GM12878 (cell line): ENCODE measurements at regions not wholly inside any gene's neighbourhood (a gene's known extent, or its start where the extent isn't known, plus 50 kb on each side); places are given as distances from the start of the nearest gene placed in this dataset.

Source experiments
- ATAC-seq: fragments of 200-7000 bp; cut with Tn5 transposase; 3 replicates; pipeline ENCODE4 v1.9.1; 2020; ENCODE audit warnings: mild to moderate bottlenecking, moderate library complexity
- BruUV-seq: library from RNA; stranded (reverse); fragments of 400-500 nt; replicated peaks from 2 replicates; lab custom pipeline; 2021; lab: Mats Ljungman, UMichigan
- CTCF ChIA-PET: fragments of 300-600 bp; sonication (Branson Sonifier 250); formaldehyde crosslinking; extraction: SDS; loops from one replicate; lab custom pipeline; 2021; ENCODE audit warnings: inconsistent platforms; lab: Yijun Ruan, JAX
- POLR2A ChIA-PET: fragments of 350-600 bp; formaldehyde crosslinking; extraction: SDS; loops from one replicate; lab custom pipeline; 2021; ENCODE audit warnings: inconsistent platforms; lab: Charles Lee
- RAD21 ChIA-PET: fragments of 300-600 bp; sonication (Branson Sonifier 250); formaldehyde crosslinking; loops from one replicate; lab custom pipeline; 2023; ENCODE audit warnings: antibody characterized with exemption; ENCODE audit not compliant: unreplicated experiment; lab: Charles Lee
- SMC1A ChIA-PET: fragments of 300-600 bp; sonication (Branson Sonifier 250); formaldehyde crosslinking; loops from one replicate; lab custom pipeline; 2023; ENCODE audit not compliant: unreplicated experiment, uncharacterized antibody; lab: Charles Lee
- DNase-seq: peaks from one replicate; pipeline ENCODE4 v3.0.0-alpha.2; 2011; ENCODE audit warnings: low read depth, low spot score
- FAIRE-seq: peaks from 3 replicates; lab custom pipeline; 2011; peaks lifted over from hg19 to GRCh38; lab: Jason Lieb, UNC
- H2AFZ ChIP-seq: 2 replicates; pipeline ENCODE4 v1.6.0; 2011; ENCODE audit warnings: low read depth, low read length, control low read depth; ENCODE audit not compliant: control insufficient read depth
- H3K27ac ChIP-seq: 2 replicates; pipeline ENCODE4 v1.5.1; 2011; ENCODE audit warnings: control low read depth; ENCODE audit not compliant: control insufficient read depth, insufficient read depth
- H3K27me3 ChIP-seq, 2 experiments: replicated peaks in 1 of 2; 2 replicates each; pipeline versions ENCODE4 v1.6.0 to v1.6.1; 2011; ENCODE audit warnings: low read length in 1 of 2; ENCODE audit not compliant: control insufficient read depth in 2 of 2, insufficient read depth in 2 of 2
- H3K36me3 ChIP-seq, 2 experiments: 2 replicates each; pipeline ENCODE4 v1.5.1; 2011; ENCODE audit warnings: low read length in 1 of 2; ENCODE audit not compliant: control insufficient read depth in 2 of 2, insufficient read depth in 2 of 2
- H3K4me1 ChIP-seq: 2 replicates; pipeline ENCODE4 v1.6.1; 2011; ENCODE audit warnings: mild to moderate bottlenecking, low read length, moderate library complexity, mixed read lengths; ENCODE audit not compliant: control insufficient read depth, insufficient read depth
- H3K4me2 ChIP-seq: 2 replicates; pipeline ENCODE4 v1.6.0; 2011; ENCODE audit warnings: control low read depth; ENCODE audit not compliant: control insufficient read depth, insufficient read depth
- H3K4me3 ChIP-seq: fragments of 200-600 bp; sonication (generic); 2 replicates; pipeline ENCODE4 v1.5.1; 2016
- H3K79me2 ChIP-seq: 2 replicates; pipeline ENCODE4 v1.6.0; 2011; ENCODE audit warnings: low read length; ENCODE audit not compliant: control insufficient read depth, insufficient read depth
- H3K9ac ChIP-seq: 2 replicates; pipeline ENCODE4 v1.8.0; 2011; ENCODE audit warnings: low read length, control low read depth, mixed read lengths; ENCODE audit not compliant: control insufficient read depth, insufficient read depth
- H3K9me3 ChIP-seq: replicated peaks from 3 replicates; pipeline ENCODE4 v1.5.1; 2011; ENCODE audit warnings: mild to moderate bottlenecking, low read length; ENCODE audit not compliant: control insufficient read depth, insufficient read depth
- H4K20me1 ChIP-seq: 2 replicates; pipeline ENCODE4 v1.6.0; 2011; ENCODE audit not compliant: control insufficient read depth, insufficient read depth
- ETV6 ChIP-seq, 2 experiments: fragments of 450-650 bp in 1 of 2; IDR thresholded peaks in 1 of 2; conservative IDR thresholded peaks in 1 of 2; 2 replicates each; pipeline ENCODE4 v1.6.1; 2014; ENCODE audit warnings: antibody characterized with exemption in 1 of 2, borderline replicate concordance in 1 of 2, low read depth in 1 of 2, mild to moderate bottlenecking in 1 of 2, moderate library complexity in 1 of 2
- EZH2 ChIP-seq: IDR thresholded peaks from 2 replicates; pipeline ENCODE4 v1.6.1; 2012; ENCODE audit warnings: low read depth, mild to moderate bottlenecking, control low read depth, inconsistent platforms, low read length, borderline replicate concordance; ENCODE audit not compliant: control insufficient read depth
- FOS ChIP-seq: IDR thresholded peaks from 3 replicates; pipeline ENCODE4 v1.6.1; 2011; ENCODE audit warnings: borderline replicate concordance; ENCODE audit not compliant: insufficient read length; ENCODE audit errors: extremely low read depth
- KAT2A ChIP-seq: conservative IDR thresholded peaks from 2 replicates; pipeline ENCODE4 v1.6.1; 2011; ENCODE audit warnings: low read depth, low read length; ENCODE audit not compliant: control insufficient read depth
- KDM1A ChIP-seq: fragments of 200-600 bp; sonication (generic); IDR thresholded peaks from 2 replicates; pipeline ENCODE4 v1.6.1; 2016; ENCODE audit warnings: borderline replicate concordance
- MEF2A ChIP-seq: IDR thresholded peaks from 2 replicates; pipeline ENCODE4 v1.6.1; 2011; ENCODE audit warnings: low read depth, mild to moderate bottlenecking, low read length, moderate library complexity; ENCODE audit not compliant: insufficient read depth
- NFXL1 ChIP-seq: fragments of 450-650 bp; IDR thresholded peaks from 2 replicates; pipeline ENCODE4 v1.6.1; 2017; ENCODE audit warnings: antibody characterized with exemption, mild to moderate bottlenecking, borderline replicate concordance
- NFYB ChIP-seq: IDR thresholded peaks from 2 replicates; pipeline ENCODE4 v1.6.1; 2011; ENCODE audit warnings: low read depth, mild to moderate bottlenecking, low read length, improper control_type of control experiment, moderate library complexity; ENCODE audit not compliant: insufficient read depth
- PAX5 ChIP-seq: IDR thresholded peaks from 2 replicates; pipeline ENCODE4 v1.6.1; 2011; ENCODE audit warnings: low read depth, low read length, borderline replicate concordance
- PML ChIP-seq: IDR thresholded peaks from 2 replicates; pipeline ENCODE4 v1.6.1; 2012; ENCODE audit warnings: low read length, inconsistent platforms
- RBBP5 ChIP-seq: fragments of 200-600 bp; sonication (generic); conservative IDR thresholded peaks from 2 replicates; pipeline ENCODE4 v1.6.1; 2016
- SMARCA5 ChIP-seq: fragments of 450-650 bp; IDR thresholded peaks from 2 replicates; pipeline ENCODE4 v1.6.1; 2017; ENCODE audit warnings: mild to moderate bottlenecking
- STAT1 ChIP-seq: fragments of 450-650 bp; conservative IDR thresholded peaks from 2 replicates; pipeline ENCODE4 v1.6.1; 2014; ENCODE audit warnings: antibody characterized with exemption, mild to moderate bottlenecking
- SUPT20H ChIP-seq: IDR thresholded peaks from 2 replicates; pipeline ENCODE4 v1.6.1; 2011; ENCODE audit warnings: low read depth, mild to moderate bottlenecking, low read length, moderate library complexity, borderline replicate concordance; ENCODE audit not compliant: control insufficient read depth
- WRNIP1 ChIP-seq: IDR thresholded peaks from 2 replicates; pipeline ENCODE4 v1.6.1; 2011; ENCODE audit warnings: low read depth, low read length, improper control_type of control experiment, borderline replicate concordance
- ZBED1 ChIP-seq: IDR thresholded peaks from 2 replicates; pipeline ENCODE4 v1.6.1; 2016; ENCODE audit warnings: borderline replicate concordance
- ZNF217 ChIP-seq: fragments of 450-650 bp; IDR thresholded peaks from 2 replicates; pipeline ENCODE4 v1.6.1; 2017; ENCODE audit warnings: antibody characterized with exemption, mild to moderate bottlenecking
- ZNF384 ChIP-seq: IDR thresholded peaks from 2 replicates; pipeline ENCODE4 v1.6.1; 2012; ENCODE audit warnings: low read depth, mild to moderate bottlenecking, low read length, improper control_type of control experiment, borderline replicate concordance
- ZNF622 ChIP-seq: fragments of 450-650 bp; IDR thresholded peaks from 2 replicates; pipeline ENCODE4 v1.6.1; 2017; ENCODE audit warnings: mild to moderate bottlenecking, inconsistent platforms
- WGBS: methylation state at CpG from one replicate; pipeline ENCODE4 v1.1.6; 2016; ENCODE audit warnings: low lambda C conversion rate; ENCODE audit not compliant: insufficient replicate concordance, insufficient coverage; ENCODE audit errors: missing lambda C conversion rate; 5-methylcytosine and 5-hydroxymethylcytosine counted together
- in situ Hi-C: fragments of 300-500 bp; cut with MboI; formaldehyde crosslinking; loops from 9 replicates; pipeline ENCODE4 v1.14.3; 2018; ENCODE audit warnings: mixed read lengths
- intact Hi-C: fragments of 100-400 bp; cut with micrococcal nuclease; formaldehyde crosslinking; loops from one replicate; pipeline ENCODE4 v1.14.2; 2022; ENCODE audit not compliant: unreplicated experiment
- TF ChIP-seq, protein P1 (sequence below): fragments of 150-350 bp; IDR thresholded peaks from 2 replicates; pipeline ENCODE4 v1.6.1; 2016; ENCODE audit warnings: low read depth, low read length

DNA sequence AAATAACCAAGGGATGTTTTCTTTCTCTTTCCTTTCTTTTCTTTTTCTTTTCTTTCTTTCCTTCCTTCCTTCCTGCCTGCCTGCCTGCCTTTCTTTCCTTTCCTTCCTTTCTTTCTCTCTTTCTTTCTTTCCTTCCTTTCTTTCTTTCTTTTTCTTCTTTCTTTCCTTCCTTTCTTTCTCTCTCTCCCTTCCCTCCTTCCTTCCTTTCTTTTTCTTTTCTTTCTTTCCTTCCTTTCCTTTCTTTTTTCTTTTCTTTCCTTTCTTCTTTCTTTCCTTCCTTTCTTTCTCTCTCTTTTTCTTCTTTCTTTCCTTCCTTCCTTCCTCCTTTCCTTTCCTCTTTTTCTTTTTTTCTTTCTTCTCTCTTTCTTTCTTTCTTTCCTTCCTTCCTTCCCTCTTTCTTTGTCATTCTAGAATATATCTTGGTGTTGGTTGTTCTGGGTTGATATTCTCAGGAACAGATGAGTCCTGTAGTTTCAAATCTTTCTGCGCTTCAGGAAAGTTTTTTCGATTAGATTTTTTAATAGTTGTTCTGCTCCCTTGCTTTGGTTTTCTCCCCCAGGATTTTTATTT lies 101.5 kb upstream of the FBXO11 start (continued):
- TF ChIP-seq PAX5 = no peak
- TF ChIP-seq ZBED1 = no peak

DNA sequence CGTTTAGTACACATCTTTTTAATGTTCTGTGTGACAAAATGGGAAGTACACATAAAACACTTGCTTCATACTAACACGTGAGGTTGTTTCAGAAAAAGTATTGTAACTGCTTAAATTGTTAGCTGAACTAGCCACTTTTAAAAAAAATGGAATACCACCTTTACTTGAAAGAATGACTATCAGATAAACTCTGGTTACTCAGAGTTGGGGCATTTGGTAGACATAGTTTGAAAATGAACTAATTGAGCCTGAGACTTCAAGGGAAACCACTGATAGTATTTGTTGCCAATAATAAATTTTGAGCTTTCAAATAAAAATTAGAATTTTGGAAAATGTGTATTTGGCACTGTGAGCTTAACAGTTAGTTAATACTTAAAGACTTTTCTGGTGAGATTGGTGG lies 103.0 kb upstream of the FBXO11 start:
- no TSS peak for BruUV-seq
- intact Hi-C loops = no loop called here
- Histone ChIP-seq H3K4me2 (no peak overlapping the region), H3K9me3 (no peaks in the 10 kb centered on the region; the same call in 2 of the 3 replicates), H3K79me2 (no peaks in the 10 kb centered on the region), H4K20me1 (no peaks in the 10 kb centered on the region), H3K4me1 (no peaks in the 10 kb centered on the region), H3K4me3 (no peak overlapping the region), H3K36me3 (no peaks in the 10 kb centered on the region), H2AFZ (no peak overlapping the region), H3K27ac (no peak overlapping the region), H3K27me3 (no peaks in the 10 kb centered on the region), H3K9ac (no peak overlapping the region)
- ChIA-PET SMC1A (no interaction called here), CTCF (interaction anchor here (0.6 kb wide), 1 partner anchor 151 kb away, joined by 3 read pairs; no protein-coding TSS in a partner anchor), POLR2A (no interaction called here), RAD21 (no interaction called here)
- 27% methylated on average over 2 of the region's 2 CpGs for WGBS
- in situ Hi-C loops = no loop called here
- FAIRE-seq (no peak), ATAC-seq (no peak), DNase-seq (no peak)
- TF ChIP-seq ETV6 (conservative IDR thresholded peaks at IDR 0.05 in 1 of 2, IDR thresholded peaks at IDR 0.05 in 1 of 2; ENCODE audit: borderline replicate concordance in 1 of 2, low read depth in 1 of 2) (no peak), SMARCA5 (no peak), FOS (no peak), SUPT20H (no peak), EZH2 (no peak), MEF2A (no peak), ZNF622 (no peak), RBBP5 (no peak), KDM1A (no peak), WRNIP1 (no peak), NFXL1 (no peak), STAT1 (no peak), ZNF217 (no peak), NFYB (no peak), KAT2A (no peak), ZNF384 (no peak), PML (no peak)
- TF ChIP-seq, protein P1, sequence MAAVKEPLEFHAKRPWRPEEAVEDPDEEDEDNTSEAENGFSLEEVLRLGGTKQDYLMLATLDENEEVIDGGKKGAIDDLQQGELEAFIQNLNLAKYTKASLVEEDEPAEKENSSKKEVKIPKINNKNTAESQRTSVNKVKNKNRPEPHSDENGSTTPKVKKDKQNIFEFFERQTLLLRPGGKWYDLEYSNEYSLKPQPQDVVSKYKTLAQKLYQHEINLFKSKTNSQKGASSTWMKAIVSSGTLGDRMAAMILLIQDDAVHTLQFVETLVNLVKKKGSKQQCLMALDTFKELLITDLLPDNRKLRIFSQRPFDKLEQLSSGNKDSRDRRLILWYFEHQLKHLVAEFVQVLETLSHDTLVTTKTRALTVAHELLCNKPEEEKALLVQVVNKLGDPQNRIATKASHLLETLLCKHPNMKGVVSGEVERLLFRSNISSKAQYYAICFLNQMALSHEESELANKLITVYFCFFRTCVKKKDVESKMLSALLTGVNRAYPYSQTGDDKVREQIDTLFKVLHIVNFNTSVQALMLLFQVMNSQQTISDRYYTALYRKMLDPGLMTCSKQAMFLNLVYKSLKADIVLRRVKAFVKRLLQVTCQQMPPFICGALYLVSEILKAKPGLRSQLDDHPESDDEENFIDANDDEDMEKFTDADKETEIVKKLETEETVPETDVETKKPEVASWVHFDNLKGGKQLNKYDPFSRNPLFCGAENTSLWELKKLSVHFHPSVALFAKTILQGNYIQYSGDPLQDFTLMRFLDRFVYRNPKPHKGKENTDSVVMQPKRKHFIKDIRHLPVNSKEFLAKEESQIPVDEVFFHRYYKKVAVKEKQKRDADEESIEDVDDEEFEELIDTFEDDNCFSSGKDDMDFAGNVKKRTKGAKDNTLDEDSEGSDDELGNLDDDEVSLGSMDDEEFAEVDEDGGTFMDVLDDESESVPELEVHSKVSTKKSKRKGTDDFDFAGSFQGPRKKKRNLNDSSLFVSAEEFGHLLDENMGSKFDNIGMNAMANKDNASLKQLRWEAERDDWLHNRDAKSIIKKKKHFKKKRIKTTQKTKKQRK = no peak
